ENCODE measurements at regions not wholly inside any gene's neighbourhood (a gene's known extent, or its start where the extent isn't known, plus 50 kb on each side); places are given as distances from the start of the nearest gene placed in this dataset.

DNA sequence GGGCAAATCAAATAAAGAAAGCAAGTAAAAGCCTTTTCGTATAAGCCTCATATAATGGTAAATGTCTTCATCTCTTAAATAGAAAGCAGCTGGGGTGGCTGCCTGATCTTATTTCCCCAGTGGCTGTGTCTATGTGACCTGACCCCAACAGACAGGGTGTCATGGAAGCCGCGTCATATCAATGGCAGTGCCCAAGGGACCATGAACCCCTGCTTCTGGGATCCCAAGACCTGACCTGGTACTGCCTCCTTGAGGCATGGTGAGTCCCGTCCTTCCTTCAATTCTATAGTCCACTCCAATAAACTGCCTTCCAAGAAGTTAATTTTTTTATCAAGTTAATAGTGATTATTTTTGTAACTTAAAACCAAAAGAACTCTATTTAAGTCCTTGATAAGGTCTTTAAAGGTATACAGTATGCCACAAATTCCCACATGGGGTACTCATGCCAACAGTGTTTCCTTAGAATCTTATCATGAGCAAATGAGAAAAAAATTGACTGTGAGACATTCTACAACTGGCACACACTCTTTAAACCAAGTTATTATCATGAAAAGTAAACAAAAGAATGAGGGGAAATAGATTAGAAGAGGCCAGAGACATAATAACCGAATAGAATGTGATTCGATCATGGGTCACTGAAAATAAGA, 104.6 kb downstream of the ADSS2 start:
- Histone ChIP-seq H3K27ac (replicated peaks) (no peak overlapping the region), H3K4me3 (replicated peaks; ENCODE audit: insufficient read depth, low read length) (no peak overlapping the region), H3K27me3 (ENCODE audit: insufficient read depth, poor library complexity, severe bottlenecking) (no peaks in the 10 kb centered on the region)
- DNase-seq (ENCODE audit: low read depth in 1 of 2, low spot score in 1 of 2) = no peak
- TF ChIP-seq SPI1 (IDR thresholded peaks at IDR 0.05; ENCODE audit: borderline replicate concordance, low read depth) (no peak), POLR2AphosphoS5 (IDR thresholded peaks at IDR 0.05; ENCODE audit: low read depth) (no peak), GABPA (IDR thresholded peaks at IDR 0.05; ENCODE audit: low read depth) (no peak)
- TF ChIP-seq, protein P1, sequence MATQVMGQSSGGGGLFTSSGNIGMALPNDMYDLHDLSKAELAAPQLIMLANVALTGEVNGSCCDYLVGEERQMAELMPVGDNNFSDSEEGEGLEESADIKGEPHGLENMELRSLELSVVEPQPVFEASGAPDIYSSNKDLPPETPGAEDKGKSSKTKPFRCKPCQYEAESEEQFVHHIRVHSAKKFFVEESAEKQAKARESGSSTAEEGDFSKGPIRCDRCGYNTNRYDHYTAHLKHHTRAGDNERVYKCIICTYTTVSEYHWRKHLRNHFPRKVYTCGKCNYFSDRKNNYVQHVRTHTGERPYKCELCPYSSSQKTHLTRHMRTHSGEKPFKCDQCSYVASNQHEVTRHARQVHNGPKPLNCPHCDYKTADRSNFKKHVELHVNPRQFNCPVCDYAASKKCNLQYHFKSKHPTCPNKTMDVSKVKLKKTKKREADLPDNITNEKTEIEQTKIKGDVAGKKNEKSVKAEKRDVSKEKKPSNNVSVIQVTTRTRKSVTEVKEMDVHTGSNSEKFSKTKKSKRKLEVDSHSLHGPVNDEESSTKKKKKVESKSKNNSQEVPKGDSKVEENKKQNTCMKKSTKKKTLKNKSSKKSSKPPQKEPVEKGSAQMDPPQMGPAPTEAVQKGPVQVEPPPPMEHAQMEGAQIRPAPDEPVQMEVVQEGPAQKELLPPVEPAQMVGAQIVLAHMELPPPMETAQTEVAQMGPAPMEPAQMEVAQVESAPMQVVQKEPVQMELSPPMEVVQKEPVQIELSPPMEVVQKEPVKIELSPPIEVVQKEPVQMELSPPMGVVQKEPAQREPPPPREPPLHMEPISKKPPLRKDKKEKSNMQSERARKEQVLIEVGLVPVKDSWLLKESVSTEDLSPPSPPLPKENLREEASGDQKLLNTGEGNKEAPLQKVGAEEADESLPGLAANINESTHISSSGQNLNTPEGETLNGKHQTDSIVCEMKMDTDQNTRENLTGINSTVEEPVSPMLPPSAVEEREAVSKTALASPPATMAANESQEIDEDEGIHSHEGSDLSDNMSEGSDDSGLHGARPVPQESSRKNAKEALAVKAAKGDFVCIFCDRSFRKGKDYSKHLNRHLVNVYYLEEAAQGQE (IDR thresholded peaks at IDR 0.05; ENCODE audit: insufficient replicate concordance, low read depth) = no peak
- TF ChIP-seq, protein P2, sequence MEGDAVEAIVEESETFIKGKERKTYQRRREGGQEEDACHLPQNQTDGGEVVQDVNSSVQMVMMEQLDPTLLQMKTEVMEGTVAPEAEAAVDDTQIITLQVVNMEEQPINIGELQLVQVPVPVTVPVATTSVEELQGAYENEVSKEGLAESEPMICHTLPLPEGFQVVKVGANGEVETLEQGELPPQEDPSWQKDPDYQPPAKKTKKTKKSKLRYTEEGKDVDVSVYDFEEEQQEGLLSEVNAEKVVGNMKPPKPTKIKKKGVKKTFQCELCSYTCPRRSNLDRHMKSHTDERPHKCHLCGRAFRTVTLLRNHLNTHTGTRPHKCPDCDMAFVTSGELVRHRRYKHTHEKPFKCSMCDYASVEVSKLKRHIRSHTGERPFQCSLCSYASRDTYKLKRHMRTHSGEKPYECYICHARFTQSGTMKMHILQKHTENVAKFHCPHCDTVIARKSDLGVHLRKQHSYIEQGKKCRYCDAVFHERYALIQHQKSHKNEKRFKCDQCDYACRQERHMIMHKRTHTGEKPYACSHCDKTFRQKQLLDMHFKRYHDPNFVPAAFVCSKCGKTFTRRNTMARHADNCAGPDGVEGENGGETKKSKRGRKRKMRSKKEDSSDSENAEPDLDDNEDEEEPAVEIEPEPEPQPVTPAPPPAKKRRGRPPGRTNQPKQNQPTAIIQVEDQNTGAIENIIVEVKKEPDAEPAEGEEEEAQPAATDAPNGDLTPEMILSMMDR (IDR thresholded peaks at IDR 0.05; ENCODE audit: insufficient read depth, low read length) = no peak

DNA sequence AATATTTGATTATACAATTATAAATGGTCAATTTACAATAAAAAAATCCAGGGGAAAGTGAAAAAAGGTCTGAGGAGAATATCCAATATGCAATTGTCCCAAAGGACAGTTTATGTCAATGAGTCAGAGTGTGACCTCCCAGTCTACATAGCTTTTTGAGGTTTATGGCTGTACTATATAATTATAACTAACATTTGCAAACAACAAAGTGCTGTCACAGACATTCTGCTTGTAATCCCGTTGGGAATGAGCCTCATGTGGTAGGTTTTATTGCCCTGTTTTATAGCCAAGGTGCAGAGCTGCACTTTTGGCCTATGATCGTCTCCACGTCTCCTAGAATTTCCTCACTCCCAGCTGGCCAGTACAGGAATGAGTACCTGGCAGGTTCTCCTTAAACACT, 103.8 kb downstream of the ADSS2 start:
- Histone ChIP-seq H3K27me3 (ENCODE audit: insufficient read depth, poor library complexity, severe bottlenecking) (no peaks in the 10 kb centered on the region), H3K4me3 (replicated peaks; ENCODE audit: insufficient read depth, low read length) (no peak overlapping the region), H3K27ac (replicated peaks) (no peak overlapping the region)
- no peak for DNase-seq (ENCODE audit: low read depth in 1 of 2, low spot score in 1 of 2)
- TF ChIP-seq SPI1 (IDR thresholded peaks at IDR 0.05; ENCODE audit: borderline replicate concordance, low read depth) (no peak), GABPA (IDR thresholded peaks at IDR 0.05; ENCODE audit: low read depth) (no peak), POLR2AphosphoS5 (IDR thresholded peaks at IDR 0.05; ENCODE audit: low read depth) (no peak)
- TF ChIP-seq, protein P1 (IDR thresholded peaks at IDR 0.05; ENCODE audit: insufficient replicate concordance, low read depth) = no peak
- TF ChIP-seq, protein P2 (IDR thresholded peaks at IDR 0.05; ENCODE audit: insufficient read depth, low read length) = no peak

DNA sequence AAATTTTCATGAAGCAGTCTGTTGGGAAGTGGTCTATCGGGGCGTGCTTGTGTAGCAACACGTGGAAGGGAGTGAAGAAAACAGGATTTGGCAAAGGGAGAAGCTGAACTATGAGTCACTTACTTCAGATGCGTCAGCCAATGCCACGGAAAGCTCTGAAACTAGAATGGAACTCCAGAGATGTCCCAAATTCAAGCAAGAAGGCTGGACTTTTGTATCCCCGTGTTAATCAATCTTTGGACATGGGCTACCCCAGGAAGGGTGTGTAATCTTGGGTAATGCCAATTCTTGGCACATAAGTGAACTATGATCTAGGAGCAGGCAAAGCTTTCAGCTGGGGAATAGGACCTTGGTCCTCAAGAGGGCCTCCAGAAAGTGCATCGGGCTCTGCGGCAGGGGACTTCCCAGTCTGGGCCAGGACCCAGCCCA, 102.6 kb downstream of the ADSS2 start:
- no peak overlapping the region for H3K4me3 ChIP-seq (replicated peaks; ENCODE audit: insufficient read depth, low read length)
- H3K27ac ChIP-seq (replicated peaks) = no peak overlapping the region
- H3K27me3 ChIP-seq (ENCODE audit: insufficient read depth, poor library complexity, severe bottlenecking) = no peaks in the 10 kb centered on the region
- no peak for TF ChIP-seq POLR2AphosphoS5 (IDR thresholded peaks at IDR 0.05; ENCODE audit: low read depth)
- no peak for TF ChIP-seq SPI1 (IDR thresholded peaks at IDR 0.05; ENCODE audit: borderline replicate concordance, low read depth)
- TF ChIP-seq, protein P1 (IDR thresholded peaks at IDR 0.05; ENCODE audit: insufficient replicate concordance, low read depth) = no peak
- TF ChIP-seq GABPA (IDR thresholded peaks at IDR 0.05; ENCODE audit: low read depth) = no peak
- TF ChIP-seq, protein P2 (IDR thresholded peaks at IDR 0.05; ENCODE audit: insufficient read depth, low read length) = no peak
- no peak for DNase-seq (ENCODE audit: low read depth in 1 of 2, low spot score in 1 of 2)
